GM21515 (cell line): ENCODE measurements at regions not wholly inside any gene's neighbourhood (a gene's known extent, or its start where the extent isn't known, plus 50 kb on each side); places are given as distances from the start of the nearest gene placed in this dataset.

Source experiments
- ATAC-seq: cut with Tn5 transposase; IDR thresholded peaks from one replicate; pipeline ENCODE4 v1.9.1; 2021; ENCODE audit not compliant: unreplicated experiment

GRCh38 chr1:87765057-87765680, 436.5 kb downstream of the LMO4 start:
- ATAC-seq = no peak

- ATAC-seq = no peak
These were observed 437.0 kb downstream of the LMO4 start for GRCh38 chr1:87765681-87766070.

DNA sequence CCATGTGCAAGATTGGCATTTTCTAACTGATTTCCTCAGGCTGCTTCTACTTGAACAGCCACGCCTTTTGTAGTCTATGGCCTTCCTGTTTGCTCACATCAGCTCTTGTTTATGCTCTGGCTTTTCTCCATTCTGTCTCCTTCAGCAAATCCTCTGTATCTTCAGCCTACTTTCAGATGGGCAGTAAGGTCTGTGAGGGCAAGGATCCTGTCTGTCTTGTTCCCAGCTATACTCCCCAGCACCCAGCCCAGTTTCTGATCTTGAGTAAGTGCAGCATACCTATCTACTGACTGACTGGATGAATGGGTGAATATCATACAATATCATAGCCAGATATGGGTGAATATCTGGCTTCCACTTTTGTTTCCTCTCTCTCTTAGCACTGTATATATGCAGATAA, 438.1 kb downstream of the LMO4 start:
- ATAC-seq = no peak

- no peak for ATAC-seq
These were observed 450.2 kb downstream of the LMO4 start for GRCh38 chr1:87778896-87779295.

DNA sequence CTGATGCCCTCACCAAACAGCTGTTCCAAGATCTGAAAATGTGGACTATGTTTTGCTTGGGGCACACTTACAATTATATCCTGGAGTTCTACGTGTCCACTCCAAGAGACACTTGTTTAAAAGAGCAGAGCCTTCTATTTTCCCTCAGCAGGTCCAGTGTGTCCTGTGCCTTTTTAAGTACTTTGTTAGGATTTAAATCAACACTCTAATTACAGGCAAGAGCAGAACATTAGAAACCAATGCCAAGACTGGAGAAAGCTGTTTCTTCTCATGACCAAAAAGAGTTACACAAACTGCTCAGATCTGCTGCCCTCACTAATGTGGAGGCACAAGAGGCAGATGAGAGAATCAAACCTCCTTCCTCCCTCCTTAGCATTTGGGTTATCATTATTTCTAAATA, 452.9 kb downstream of the LMO4 start:
- ATAC-seq = no peak

- ATAC-seq = no peak
These were observed 454.6 kb downstream of the LMO4 start for GRCh38 chr1:87783315-87783714.

DNA sequence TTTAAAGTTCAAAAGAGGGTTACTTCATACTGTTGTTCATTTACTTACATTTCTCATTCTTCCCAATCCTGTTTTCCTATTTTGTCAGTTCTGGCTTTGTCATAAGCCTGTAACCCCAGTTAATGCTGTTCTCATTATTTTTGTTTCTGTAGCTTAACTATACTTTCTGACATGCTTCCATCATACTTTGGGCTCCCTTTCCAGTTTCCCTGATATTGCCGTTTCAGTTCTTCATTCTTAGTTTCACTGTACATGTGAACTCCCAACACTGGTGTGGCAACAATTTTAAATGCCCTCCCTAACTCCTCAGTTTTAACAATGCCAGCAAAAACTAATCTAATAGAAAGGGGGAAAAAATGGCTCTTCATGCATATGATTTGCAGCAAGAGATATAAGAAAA, 456.7 kb downstream of the LMO4 start:
- no peak for ATAC-seq

DNA sequence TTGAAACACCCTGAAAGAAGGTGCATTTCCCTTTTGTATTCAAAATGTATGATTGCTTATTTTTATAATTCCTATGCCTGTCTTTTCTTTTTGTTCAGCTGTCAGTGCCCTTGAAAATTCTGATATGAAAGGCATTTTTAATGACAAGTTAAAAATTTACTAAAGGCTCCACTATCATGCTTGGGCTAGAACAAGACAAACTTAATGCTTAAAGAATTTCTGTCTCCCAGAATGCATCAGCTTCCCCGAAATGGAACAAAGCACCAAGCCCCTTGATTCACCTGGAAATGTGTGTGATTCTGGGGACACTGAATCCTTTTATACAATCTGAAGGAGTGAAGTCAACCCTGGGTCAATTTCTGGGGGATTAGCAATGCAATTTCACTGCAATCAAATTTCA, 457.5 kb downstream of the LMO4 start:
- ATAC-seq = no peak

DNA sequence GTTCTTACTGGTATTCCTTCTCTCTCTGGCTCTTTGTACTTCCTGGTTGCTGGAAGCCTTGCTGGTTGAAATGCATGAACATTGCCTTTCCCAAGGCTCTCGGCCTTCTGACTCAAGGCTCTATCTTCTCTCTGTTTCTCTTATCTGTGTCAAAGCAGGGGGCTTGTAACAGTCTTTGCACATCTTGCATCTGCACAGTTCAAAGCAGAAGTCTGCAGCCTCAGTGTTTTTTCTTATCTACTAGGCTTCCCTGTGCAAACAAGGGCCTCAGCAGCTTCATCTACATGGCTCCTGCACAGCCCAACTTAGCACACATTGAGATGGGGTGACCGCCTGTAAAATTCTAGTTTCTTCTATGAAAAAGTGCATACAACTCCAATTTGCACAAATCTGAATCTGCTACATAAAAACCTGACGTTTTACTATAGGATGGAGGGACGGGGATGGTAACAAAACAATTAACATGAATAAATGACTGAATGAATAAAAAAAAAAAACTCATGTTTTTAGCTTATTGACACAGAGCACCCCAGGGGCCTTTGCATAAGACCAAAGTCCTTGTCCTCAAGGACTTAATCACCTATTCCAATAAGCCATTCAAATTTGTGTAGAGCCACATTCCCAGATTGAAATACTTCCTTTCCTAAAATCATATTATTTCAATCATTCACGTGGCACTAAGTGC, 458.3 kb downstream of the LMO4 start:
- ATAC-seq = no peak

- ATAC-seq = no peak
These were observed 458.9 kb downstream of the LMO4 start for GRCh38 chr1:87787551-87787950.

GRCh38 chr1:87790756-87791155, 462.1 kb downstream of the LMO4 start:
- no peak for ATAC-seq

DNA sequence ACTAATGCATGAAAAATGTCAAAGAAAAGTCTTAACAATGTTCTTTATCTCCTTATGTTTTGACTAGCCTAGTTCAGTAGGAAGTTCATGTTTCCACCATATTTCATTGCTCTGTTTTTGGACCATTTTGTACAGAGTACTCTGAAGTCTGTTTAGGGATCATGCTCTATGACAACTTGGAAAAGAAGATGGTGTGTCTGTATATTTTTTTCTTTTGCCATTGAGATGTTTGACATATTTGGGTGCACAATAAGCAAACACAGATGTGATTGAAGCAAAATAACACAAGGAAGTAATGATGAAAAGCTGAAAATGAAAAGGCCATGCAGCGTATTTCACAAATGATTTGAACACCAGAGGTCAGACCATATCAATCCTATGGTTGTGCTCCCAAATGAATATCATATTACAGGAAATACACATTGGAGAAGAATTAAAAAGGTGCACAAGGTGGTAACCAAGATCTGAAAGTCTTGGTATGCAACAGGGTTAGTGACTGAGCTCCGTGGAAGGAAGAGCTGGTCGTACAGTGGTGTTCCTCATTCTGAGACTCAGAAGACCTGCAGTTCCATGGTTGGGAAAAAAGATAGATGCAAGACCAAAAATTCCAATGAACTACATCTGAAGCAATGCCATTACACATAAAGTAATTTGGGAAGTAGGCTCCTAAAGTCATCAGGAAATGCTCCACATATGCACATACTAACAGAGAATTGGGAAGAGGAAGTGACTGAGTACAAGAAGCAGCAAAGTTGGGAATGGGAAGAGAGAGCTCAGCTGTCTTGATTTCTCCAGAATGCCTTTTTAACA, 463.5 kb downstream of the LMO4 start:
- ATAC-seq = no peak

DNA sequence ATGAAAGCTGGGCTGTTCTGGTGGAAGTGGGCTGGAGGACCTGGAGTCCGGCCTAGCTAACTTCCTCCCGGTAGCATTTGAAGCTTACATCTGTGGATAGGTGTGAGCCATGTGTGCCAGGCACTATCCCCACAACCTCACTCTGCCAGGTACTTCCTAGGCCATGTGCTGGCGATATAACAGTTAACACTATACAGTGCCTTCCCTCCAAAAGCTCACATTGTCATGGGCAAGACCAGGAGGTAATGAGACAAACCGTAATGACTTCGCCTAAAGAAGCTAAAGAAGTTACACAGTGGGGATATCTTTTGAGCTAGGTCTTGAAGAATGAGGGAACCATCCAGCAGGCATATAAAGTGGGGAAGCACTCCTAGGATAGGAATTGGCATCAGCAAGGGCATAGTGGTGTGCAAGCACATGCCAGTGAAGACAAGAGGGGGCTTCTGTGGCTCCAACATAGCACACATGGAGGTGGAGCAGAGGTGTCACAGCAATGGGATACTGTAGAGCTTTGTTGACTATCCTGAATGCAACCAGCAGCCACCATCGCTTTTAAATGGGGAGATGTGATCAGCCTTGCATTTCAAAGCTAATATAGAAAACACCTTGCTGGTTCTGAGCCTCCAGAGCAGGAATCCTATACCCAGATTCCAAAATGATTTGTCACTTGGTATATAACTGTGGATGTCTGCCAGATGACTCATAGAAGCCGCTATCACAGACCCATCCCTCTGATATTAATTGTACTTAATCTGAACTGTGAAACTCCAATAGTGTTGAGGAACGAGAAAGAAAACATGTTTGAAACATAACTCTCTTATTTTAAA, 466.3 kb downstream of the LMO4 start:
- no peak for ATAC-seq

DNA sequence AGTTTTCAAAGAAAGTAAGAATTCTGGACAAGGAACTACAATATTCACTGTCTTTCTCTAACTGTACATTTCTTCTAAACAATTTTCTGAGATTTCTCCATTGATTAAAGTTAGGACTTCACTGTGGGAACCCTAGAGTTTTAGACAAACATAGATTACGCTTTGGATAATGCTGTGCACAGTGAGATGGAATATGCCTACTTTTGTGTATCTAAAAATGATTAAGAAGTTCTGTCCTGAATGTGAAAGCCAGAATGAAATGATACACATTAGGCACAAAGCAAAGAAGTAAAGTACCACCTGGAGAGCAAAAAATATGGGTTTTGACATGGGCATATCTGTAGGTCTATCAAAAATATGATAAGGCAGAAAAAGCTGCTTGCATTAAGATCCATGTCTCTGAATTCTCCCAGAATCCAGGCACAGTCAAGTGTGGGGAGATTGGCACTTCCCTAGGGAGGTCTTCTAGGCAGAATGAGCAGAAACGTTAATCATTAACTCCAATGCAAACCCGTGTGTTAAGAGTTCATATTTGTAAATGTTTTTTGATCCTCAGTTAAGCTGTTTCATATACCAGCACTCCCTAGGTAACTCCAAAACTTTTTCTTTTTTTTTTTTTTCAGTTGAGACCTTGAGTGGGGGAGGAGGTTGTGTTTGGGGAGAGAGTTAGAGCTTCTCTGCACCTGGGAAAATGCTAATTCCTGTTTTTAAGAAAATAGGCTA, 467.1 kb downstream of the LMO4 start:
- no peak for ATAC-seq

DNA sequence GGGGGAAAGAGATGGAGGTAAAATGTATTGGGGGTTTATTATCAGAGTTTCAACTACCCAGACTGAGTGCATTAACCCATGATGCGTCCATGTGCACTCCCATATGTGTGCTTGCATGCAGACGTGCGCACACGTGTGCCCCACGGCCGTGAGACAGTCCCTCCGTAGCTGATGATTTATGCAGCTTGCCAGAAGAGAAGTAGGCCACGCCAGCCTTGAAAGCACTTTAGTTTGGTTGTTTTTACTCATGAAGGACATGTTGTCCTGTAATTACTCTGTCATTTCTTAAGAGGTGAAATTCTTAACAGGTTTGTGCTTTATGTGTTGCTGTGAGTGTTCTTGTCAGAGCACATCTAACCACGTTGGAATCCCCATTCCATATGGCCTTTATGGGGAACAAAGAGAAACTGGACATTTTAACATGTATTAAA, 467.8 kb downstream of the LMO4 start:
- ATAC-seq = no peak

- no peak for ATAC-seq
These were observed 470.8 kb downstream of the LMO4 start for GRCh38 chr1:87799451-87799850.

GRCh38 chr1:87800006-87800405, 471.3 kb downstream of the LMO4 start:
- no peak for ATAC-seq

- ATAC-seq = no peak
These were observed 474.7 kb downstream of the LMO4 start for GRCh38 chr1:87803375-87803774.

GRCh38 chr1:87804128-87804527, 475.4 kb downstream of the LMO4 start:
- no peak for ATAC-seq

GRCh38 chr1:87805666-87806378, 477.1 kb downstream of the LMO4 start:
- no peak for ATAC-seq
